AG04450 (cell line): ENCODE measurements at regions not wholly inside any gene's neighbourhood (a gene's known extent, or its start where the extent isn't known, plus 50 kb on each side); places are given as distances from the start of the nearest gene placed in this dataset.

Source experiments
- CTCF ChIA-PET: fragments of 300-600, 350-600 bp; formaldehyde crosslinking; extraction: SDS; loops from one replicate; lab custom pipeline; 2022; ENCODE audit warnings: antibody characterized with exemption, inconsistent platforms; lab: Charles Lee
- POLR2A ChIA-PET: fragments of 350-600 bp; formaldehyde crosslinking; extraction: SDS; loops from one replicate; lab custom pipeline; 2021; ENCODE audit warnings: antibody characterized with exemption, inconsistent platforms; lab: Yijun Ruan, JAX
- DNase-seq: peaks from one replicate; pipeline ENCODE4 v3.0.0-alpha.2; 2011; ENCODE audit warnings: low read depth, low spot score
- H3K27ac ChIP-seq: one replicate; pipeline ENCODE4 v1.5.1; 2012; ENCODE audit warnings: low read depth, low read length, control low read depth
- H3K27me3 ChIP-seq: one replicate; pipeline ENCODE4 v1.6.0; 2012; ENCODE audit warnings: low read length; ENCODE audit not compliant: control insufficient read depth, insufficient read depth
- H3K4me3 ChIP-seq: 2 replicates; pipeline ENCODE4 v1.5.1; 2011; ENCODE audit warnings: mild to moderate bottlenecking, low read depth, low read length, control low read depth
- H3K9me3 ChIP-seq: 2 replicates; pipeline ENCODE4 v1.5.1; 2012; ENCODE audit warnings: low read length; ENCODE audit not compliant: control insufficient read depth, insufficient read depth
- CTCF ChIP-seq: IDR thresholded peaks from 2 replicates; pipeline ENCODE4 v1.5.1; 2011; ENCODE audit warnings: low read depth, low read length, control low read depth, inconsistent platforms

- H3K9me3 ChIP-seq: peaks cover 4% of the 10 kb centered on the region; the same call in 1 of the 2 replicates
- ChIA-PET POLR2A (no interaction called here), CTCF (interaction anchor here (1.3 kb wide), 1 partner anchor 17 kb away, joined by 5 read pairs; no protein-coding TSS in a partner anchor)
- no peak overlapping the region for H3K4me3 ChIP-seq
- DNase-seq: no peak
- TF ChIP-seq CTCF: no peak
- no peak overlapping the region for H3K27ac ChIP-seq
- H3K27me3 ChIP-seq: no peaks in the 10 kb centered on the region
Observed at GRCh38 chr3:152556731-152557254, 278.1 kb upstream of the P2RY1 start.

- no peak for TF ChIP-seq CTCF
- no peak for DNase-seq
- H3K4me3 ChIP-seq: no peak overlapping the region
- H3K27me3 ChIP-seq: no peaks in the 10 kb centered on the region
- ChIA-PET POLR2A (no interaction called here), CTCF (interaction anchor here (1.3 kb wide), 1 partner anchor 16 kb away, joined by 5 read pairs; no protein-coding TSS in a partner anchor)
- H3K9me3 ChIP-seq: peaks cover 4% of the 10 kb centered on the region; the same call in 1 of the 2 replicates
- H3K27ac ChIP-seq: no peak overlapping the region
Observed at GRCh38 chr3:152557302-152557999, 277.5 kb upstream of the P2RY1 start.

DNA sequence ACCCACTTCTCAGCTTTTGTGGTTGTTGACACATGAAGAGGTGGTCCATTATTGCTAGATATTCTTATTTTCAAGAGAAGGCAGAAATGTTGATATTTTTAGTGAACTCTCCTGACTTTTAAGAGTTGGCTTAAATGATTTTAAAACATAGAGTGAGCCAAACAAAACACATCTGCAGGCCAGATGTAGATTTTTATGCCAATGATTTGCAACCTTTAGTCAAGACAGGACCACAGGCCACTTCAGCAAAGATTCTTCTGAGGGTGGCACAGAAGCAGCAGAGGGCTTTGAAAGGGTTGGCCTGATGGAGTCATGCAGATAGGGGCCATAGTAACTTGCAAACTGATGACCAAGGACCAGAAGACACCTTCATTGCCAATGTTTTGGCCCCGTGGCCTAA is 276.5 kb upstream of the P2RY1 start:
- H3K27me3 ChIP-seq: no peaks in the 10 kb centered on the region
- ChIA-PET CTCF (no interaction called here), POLR2A (no interaction called here)
- peaks cover 4% of the 10 kb centered on the region; the same call in 1 of the 2 replicates for H3K9me3 ChIP-seq
- TF ChIP-seq CTCF: no peak
- H3K4me3 ChIP-seq: no peak overlapping the region
- DNase-seq: no peak
- H3K27ac ChIP-seq: no peak overlapping the region

DNA sequence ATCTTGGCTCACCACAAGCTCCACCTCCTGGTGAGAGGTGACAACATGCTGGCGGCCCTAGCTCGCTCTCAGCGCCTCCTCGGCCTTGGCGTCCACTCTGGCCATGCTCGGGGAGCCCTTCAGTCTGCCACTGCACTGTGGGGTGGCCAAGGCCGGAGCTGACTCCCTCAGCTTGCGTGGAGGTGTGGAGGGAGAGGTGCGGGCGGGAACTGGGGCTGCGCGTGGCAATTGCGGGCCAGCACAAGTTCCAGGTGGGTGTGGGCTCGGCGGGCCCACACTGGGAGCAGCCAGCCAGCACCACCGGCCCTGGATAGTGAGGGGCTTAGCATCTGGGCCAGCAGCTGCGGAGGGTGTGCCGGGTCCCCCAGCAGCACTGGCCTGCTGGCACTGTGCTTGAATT is 275.7 kb upstream of the P2RY1 start:
- Histone ChIP-seq H3K27ac (no peak overlapping the region), H3K9me3 (peaks cover 4% of the 10 kb centered on the region; the same call in 1 of the 2 replicates), H3K4me3 (no peak overlapping the region), H3K27me3 (no peaks in the 10 kb centered on the region)
- ChIA-PET POLR2A (no interaction called here), CTCF (no interaction called here)
- DNase-seq: no peak
- TF ChIP-seq CTCF: no peak

- no peak overlapping the region for H3K4me3 ChIP-seq
- no peak overlapping the region for H3K27ac ChIP-seq
- H3K9me3 ChIP-seq: peaks cover under 1% of the 10 kb centered on the region; the same call in 1 of the 2 replicates
- no peak for TF ChIP-seq CTCF
- ChIA-PET POLR2A (no interaction called here), CTCF (no interaction called here)
- no peaks in the 10 kb centered on the region for H3K27me3 ChIP-seq
- no peak for DNase-seq
Observed at GRCh38 chr3:152564459-152564858, 270.5 kb upstream of the P2RY1 start.
